Gastrocnemius medialis (tissue), 4 donors: ENCODE measurements at regions not wholly inside any gene's neighbourhood (a gene's known extent, or its start where the extent isn't known, plus 50 kb on each side); places are given as distances from the start of the nearest gene placed in this dataset.

Experiments used
- POLR2A ChIP-seq, 2 donors: fragments of 450-650 bp; IDR thresholded peaks; one replicate each; pipeline ENCODE4 v1.6.1; 2017; ENCODE audit warnings: antibody characterized with exemption in 2 of 2, mild to moderate bottlenecking in 2 of 2, moderate library complexity in 2 of 2
- TF ChIP-seq, protein P1 (sequence below), 5 experiments: fragments of 450-650 bp in 3 of 5; fragments of 200-600 bp in 2 of 5; sonication (generic) in 2 of 5; IDR thresholded peaks in 4 of 5; conservative IDR thresholded peaks in 1 of 5; 1 replicate in 4 of 5; 2 replicates in 1 of 5; pipeline ENCODE4 v1.5.1; 2016 to 2019; ENCODE audit warnings: antibody characterized with exemption in 5 of 5, mild to moderate bottlenecking in 3 of 5, moderate library complexity in 3 of 5

DNA sequence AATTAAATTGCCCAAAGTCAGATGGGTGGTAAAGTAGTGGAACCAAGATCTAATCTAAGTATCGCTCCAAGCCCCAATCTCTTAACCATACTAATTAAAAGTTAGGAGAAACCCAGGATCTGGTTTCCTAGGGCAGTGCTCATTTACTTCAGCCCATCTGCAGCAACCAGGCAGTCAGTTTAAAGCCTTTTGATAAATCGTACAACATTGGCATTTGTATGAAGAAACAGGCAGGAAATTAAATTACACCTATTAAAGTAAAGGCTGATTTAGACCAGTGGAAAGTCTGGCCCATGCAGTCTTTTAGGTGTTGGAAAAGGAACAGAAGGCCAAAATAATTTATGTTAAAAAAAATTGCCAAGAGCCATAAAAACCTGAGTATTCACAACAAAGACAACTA is 594.4 kb upstream of the UBE2E2 start:
- TF ChIP-seq, protein P1, sequence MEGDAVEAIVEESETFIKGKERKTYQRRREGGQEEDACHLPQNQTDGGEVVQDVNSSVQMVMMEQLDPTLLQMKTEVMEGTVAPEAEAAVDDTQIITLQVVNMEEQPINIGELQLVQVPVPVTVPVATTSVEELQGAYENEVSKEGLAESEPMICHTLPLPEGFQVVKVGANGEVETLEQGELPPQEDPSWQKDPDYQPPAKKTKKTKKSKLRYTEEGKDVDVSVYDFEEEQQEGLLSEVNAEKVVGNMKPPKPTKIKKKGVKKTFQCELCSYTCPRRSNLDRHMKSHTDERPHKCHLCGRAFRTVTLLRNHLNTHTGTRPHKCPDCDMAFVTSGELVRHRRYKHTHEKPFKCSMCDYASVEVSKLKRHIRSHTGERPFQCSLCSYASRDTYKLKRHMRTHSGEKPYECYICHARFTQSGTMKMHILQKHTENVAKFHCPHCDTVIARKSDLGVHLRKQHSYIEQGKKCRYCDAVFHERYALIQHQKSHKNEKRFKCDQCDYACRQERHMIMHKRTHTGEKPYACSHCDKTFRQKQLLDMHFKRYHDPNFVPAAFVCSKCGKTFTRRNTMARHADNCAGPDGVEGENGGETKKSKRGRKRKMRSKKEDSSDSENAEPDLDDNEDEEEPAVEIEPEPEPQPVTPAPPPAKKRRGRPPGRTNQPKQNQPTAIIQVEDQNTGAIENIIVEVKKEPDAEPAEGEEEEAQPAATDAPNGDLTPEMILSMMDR (IDR thresholded peaks at IDR 0.05 in 4 of 5, conservative IDR thresholded peaks at IDR 0.05 in 1 of 5): no peak
- TF ChIP-seq POLR2A (IDR thresholded peaks at IDR 0.05): no peak
